Natural killer cell (primary cell): ENCODE measurements at regions not wholly inside any gene's neighbourhood (a gene's known extent, or its start where the extent isn't known, plus 50 kb on each side); places are given as distances from the start of the nearest gene placed in this dataset.

Source experiments
- ATAC-seq, 3 donors: fragments of 150-1000 bp in 2 of 3; fragments of 200-7000 bp in 1 of 3; cut with Tn5 transposase; 1 replicate in 1 of 3; 2 replicates in 2 of 3; pipeline ENCODE4 v1.10.0; 2021; ENCODE audit warnings: mild to moderate bottlenecking in 2 of 3, moderate library complexity in 2 of 3
- DNase-seq, 2 donors: peaks; one replicate each; pipeline versions ENCODE4 v3.0.0 to v3.0.0-alpha.2; 2013 to 2021; ENCODE audit warnings: mixed read lengths in 1 of 2
- H3K27ac ChIP-seq: one replicate; pipeline ENCODE4 v1.5.1; 2013; ENCODE audit warnings: mild to moderate bottlenecking, low read length
- H3K27me3 ChIP-seq: one replicate; pipeline ENCODE4 v1.6.1; 2013; ENCODE audit warnings: low read length; ENCODE audit not compliant: control insufficient read depth, insufficient read depth
- H3K36me3 ChIP-seq: one replicate; pipeline ENCODE4 v1.6.1; 2013; ENCODE audit warnings: low read length; ENCODE audit not compliant: control insufficient read depth, insufficient read depth
- H3K4me1 ChIP-seq: one replicate; pipeline ENCODE4 v1.6.1; 2013; ENCODE audit warnings: low read length; ENCODE audit not compliant: control insufficient read depth, insufficient read depth
- H3K4me3 ChIP-seq: one replicate; pipeline ENCODE4 v1.5.1; 2013; ENCODE audit warnings: low read length
- H3K9me3 ChIP-seq: one replicate; pipeline ENCODE4 v1.6.1; 2013; ENCODE audit warnings: low read length; ENCODE audit not compliant: control insufficient read depth, insufficient read depth
- H3K27ac Mint-ChIP-seq, 2 donors: one replicate each; pipeline ENCODE4 v1.8.0; 2022; ENCODE audit warnings: mild to moderate bottlenecking in 2 of 2, mixed read lengths in 2 of 2, moderate library complexity in 1 of 2
- H3K27me3 Mint-ChIP-seq, 2 donors: one replicate each; pipeline ENCODE4 v1.8.0; 2022; ENCODE audit warnings: low read depth in 2 of 2, mixed read lengths in 2 of 2
- H3K36me3 Mint-ChIP-seq: one replicate; pipeline ENCODE4 v1.8.0; 2022; ENCODE audit warnings: mixed read lengths
- H3K4me1 Mint-ChIP-seq, 2 donors: one replicate each; pipeline ENCODE4 v1.8.0; 2022; ENCODE audit warnings: mixed read lengths in 2 of 2
- H3K4me3 Mint-ChIP-seq: one replicate; pipeline ENCODE4 v1.8.0; 2022; ENCODE audit warnings: mild to moderate bottlenecking, moderate library complexity, mixed read lengths
- H3K9me3 Mint-ChIP-seq, 2 donors: one replicate each; pipeline ENCODE4 v1.8.0; 2022; ENCODE audit warnings: mixed read lengths in 2 of 2
- CTCF ChIP-seq: fragments of 200-600 bp; IDR thresholded peaks from one replicate; pipeline ENCODE4 v1.8.0; 2022; ENCODE audit warnings: antibody characterized with exemption
- WGBS: methylation state at CpG from one replicate; pipeline ENCODE4 v1.1.7; 2013; ENCODE audit warnings: missing lambda C conversion rate; ENCODE audit not compliant: insufficient coverage; 5-methylcytosine and 5-hydroxymethylcytosine counted together
- intact Hi-C: fragments of 100-400 bp; cut with micrococcal nuclease; formaldehyde crosslinking; loops from one replicate; pipeline ENCODE4 v1.14.2; 2022

GRCh38 chr2:208990716-208991115 is 433.1 kb upstream of the MAP2 start:
- Histone ChIP-seq H3K27ac (no peak overlapping the region), H3K36me3 (no peaks in the 10 kb centered on the region), H3K4me1 (no peaks in the 10 kb centered on the region), H3K9me3 (peaks cover 3% of the 10 kb centered on the region), H3K4me3 (no peak overlapping the region), H3K27me3 (no peaks in the 10 kb centered on the region)
- intact Hi-C loops: no loop called here
- Mint-ChIP-seq H3K36me3 (no peaks in the 10 kb centered on the region), H3K4me3 (no peak overlapping the region), H3K27ac (no peak overlapping the region), H3K27me3 (no peaks in the 10 kb centered on the region), H3K4me1 (no peaks in the 10 kb centered on the region), H3K9me3 (peaks cover 16 to 22% of the 10 kb centered on the region in 2 donors)
- DNase-seq: no peak
- TF ChIP-seq CTCF: no peak
- WGBS: 88% methylated on average over 3 of the region's 3 CpGs
- no peak for ATAC-seq

- Histone ChIP-seq H3K27ac (no peak overlapping the region), H3K4me3 (no peak overlapping the region), H3K27me3 (no peaks in the 10 kb centered on the region), H3K4me1 (no peaks in the 10 kb centered on the region), H3K36me3 (no peaks in the 10 kb centered on the region), H3K9me3 (peaks cover 3% of the 10 kb centered on the region)
- no peaks in the 10 kb centered on the region for H3K36me3 Mint-ChIP-seq
- intact Hi-C loops: no loop called here
- no peak overlapping the region for H3K4me3 Mint-ChIP-seq
- H3K27ac Mint-ChIP-seq: no peak overlapping the region
- no peak for ATAC-seq
- TF ChIP-seq CTCF: no peak
- no peak for DNase-seq
- 91% methylated on average over 2 of the region's 2 CpGs for WGBS
- H3K4me1 Mint-ChIP-seq: no peaks in the 10 kb centered on the region
- H3K27me3 Mint-ChIP-seq: no peaks in the 10 kb centered on the region
- peaks cover 12 to 13% of the 10 kb centered on the region in 2 donors for H3K9me3 Mint-ChIP-seq
These were observed 423.9 kb upstream of the MAP2 start for GRCh38 chr2:208999911-209000310.

GRCh38 chr2:209002054-209002453 is 421.8 kb upstream of the MAP2 start:
- H3K4me3 ChIP-seq: no peak overlapping the region
- Mint-ChIP-seq H3K4me3 (no peak overlapping the region), H3K27me3 (no peaks in the 10 kb centered on the region), H3K27ac (no peak overlapping the region), H3K4me1 (no peaks in the 10 kb centered on the region), H3K9me3 (peaks cover 18 to 24% of the 10 kb centered on the region in 2 donors), H3K36me3 (peaks cover 8% of the 10 kb centered on the region)
- no peak for TF ChIP-seq CTCF
- no peaks in the 10 kb centered on the region for H3K4me1 ChIP-seq
- peaks cover 3% of the 10 kb centered on the region for H3K9me3 ChIP-seq
- no peaks in the 10 kb centered on the region for H3K36me3 ChIP-seq
- 100% methylated on average over 1 of the region's 1 CpG for WGBS
- ATAC-seq: no peak
- no peaks in the 10 kb centered on the region for H3K27me3 ChIP-seq
- intact Hi-C loops: no loop called here
- no peak overlapping the region for H3K27ac ChIP-seq
- DNase-seq: no peak

GRCh38 chr2:209005371-209005770 is 418.5 kb upstream of the MAP2 start:
- no peak overlapping the region for H3K27ac ChIP-seq
- no peaks in the 10 kb centered on the region for H3K36me3 ChIP-seq
- intact Hi-C loops: no loop called here
- Mint-ChIP-seq H3K9me3 (peaks cover 19 to 20% of the 10 kb centered on the region in 2 donors), H3K27me3 (no peaks in the 10 kb centered on the region), H3K36me3 (peaks cover 10% of the 10 kb centered on the region), H3K4me3 (no peak overlapping the region), H3K4me1 (no peaks in the 10 kb centered on the region), H3K27ac (no peak overlapping the region)
- no peak for TF ChIP-seq CTCF
- no peaks in the 10 kb centered on the region for H3K27me3 ChIP-seq
- H3K4me3 ChIP-seq: no peak overlapping the region
- ATAC-seq (no peak), DNase-seq (no peak)
- no peaks in the 10 kb centered on the region for H3K4me1 ChIP-seq
- H3K9me3 ChIP-seq: peaks cover 3% of the 10 kb centered on the region
- WGBS: 80% methylated on average over 1 of the region's 1 CpG
